IPS-NIHi7 (cell line): ENCODE measurements at regions not wholly inside any gene's neighbourhood (a gene's known extent, or its start where the extent isn't known, plus 50 kb on each side); places are given as distances from the start of the nearest gene placed in this dataset.

Experiments used
- DNase-seq: peaks from one replicate; pipeline ENCODE4 v3.0.0; 2012; ENCODE audit warnings: mixed read lengths; ENCODE audit errors: extremely low spot score

GRCh38 chr9:68648164-68648563 lies 56.9 kb upstream of the PIP5K1B start:
- no peak for DNase-seq

- no peak for DNase-seq
Observed at GRCh38 chr9:68648971-68649370, 56.1 kb upstream of the PIP5K1B start.

- no peak for DNase-seq
Observed at GRCh38 chr9:68651280-68651893, 53.7 kb upstream of the PIP5K1B start.

- no peak for DNase-seq
Observed at GRCh38 chr9:68653141-68653595, 51.9 kb upstream of the PIP5K1B start.

- no peak for DNase-seq
Observed at GRCh38 chr9:68654075-68654474, 51.0 kb upstream of the PIP5K1B start.
